NCI-H2029 (cell line): ENCODE measurements at regions not wholly inside any gene's neighbourhood (a gene's known extent, or its start where the extent isn't known, plus 50 kb on each side); places are given as distances from the start of the nearest gene placed in this dataset.

Experiments used
- DNase-seq: peaks from one replicate; lab custom pipeline; 2025; lab: John Stamatoyannopoulos, UW

DNA sequence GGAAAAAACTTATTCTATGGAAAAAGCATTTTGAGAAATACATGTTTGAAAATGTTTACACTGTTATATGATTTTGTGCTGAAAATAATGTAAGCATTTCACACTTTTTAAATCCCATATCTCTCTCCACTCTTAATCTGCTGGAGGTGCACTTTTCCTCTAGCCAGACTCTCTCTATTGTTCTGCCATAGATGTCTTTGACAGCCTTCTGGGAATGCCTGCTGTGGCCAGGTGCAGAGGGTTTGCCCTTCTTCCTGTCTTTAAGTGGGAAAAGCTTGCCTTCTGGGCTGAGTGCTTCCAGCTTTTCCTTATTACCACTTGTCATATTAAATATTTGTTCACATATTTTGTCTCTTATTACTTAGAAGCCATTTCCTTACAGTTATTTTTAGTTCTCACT, 60.1 kb upstream of the PPM1H start:
- peak; percentile 54 for DNase-seq

DNA sequence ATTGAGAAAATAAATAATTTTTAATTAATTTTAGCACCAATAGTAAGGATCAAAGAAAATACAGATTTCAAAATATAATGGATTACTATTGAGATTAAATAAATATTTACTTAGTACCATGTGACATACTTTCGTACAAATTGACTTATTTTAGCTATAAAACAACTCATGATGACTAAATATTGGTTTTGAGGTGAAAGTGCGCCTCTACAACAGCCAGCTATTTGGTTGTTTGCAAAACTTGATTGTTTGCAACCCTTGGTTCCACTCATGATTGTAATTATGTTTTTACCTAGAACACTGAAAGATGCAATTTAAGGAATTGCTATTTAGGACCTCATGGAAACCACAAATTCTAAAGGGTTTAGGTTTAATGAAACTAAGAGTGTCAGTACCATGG, 51.9 kb upstream of the PPM1H start:
- no peak for DNase-seq
